ENCODE measurements at regions not wholly inside any gene's neighbourhood (a gene's known extent, or its start where the extent isn't known, plus 50 kb on each side); places are given as distances from the start of the nearest gene placed in this dataset.

- no peak for DNase-seq
- TF ChIP-seq POLR2A (IDR thresholded peaks at IDR 0.05) (no peak), CTCF (IDR thresholded peaks at IDR 0.05) (no peak)
These were observed 266.6 kb upstream of the TANK start for GRCh38 chr2:160893581-160893980.

GRCh38 chr2:160898581-160899307 lies 261.5 kb upstream of the TANK start:
- WGBS, 4 donors, result 66 to 81% (median 71%) methylated on average over 6 of the region's 6 CpGs
- TF ChIP-seq POLR2A (IDR thresholded peaks at IDR 0.05), result no peak
- no peak for TF ChIP-seq CTCF (IDR thresholded peaks at IDR 0.05)
- H3K36me3 ChIP-seq (replicated peaks in 1 of 2), result no peaks in the 10 kb centered on the region

More at GRCh38 chr2:160893581-160893980, 266.6 kb upstream of the TANK start:
- no peaks in the 10 kb centered on the region for H3K4me1 ChIP-seq (replicated peaks in 1 of 2)
- WGBS, 4 donors, result 82 to 94% (median 90%) methylated on average over 2 to 8 of the region's 8 CpGs
- H3K36me3 ChIP-seq (replicated peaks in 1 of 2), result no peaks in the 10 kb centered on the region
- H3K27me3 ChIP-seq, result no peaks in the 10 kb centered on the region
- H3K4me3 ChIP-seq, result no peak overlapping the region
- no peak overlapping the region for H3K27ac ChIP-seq
- intact Hi-C loops (cut with DNase I), result no loop called here
- H3K9me3 ChIP-seq (replicated peaks in 1 of 3), result no peaks in the 10 kb centered on the region

GRCh38 chr2:160901613-160902012 lies 258.6 kb upstream of the TANK start:
- Histone ChIP-seq H3K27me3 (no peaks in the 10 kb centered on the region), H3K4me3 (no peak overlapping the region), H3K9me3 (replicated peaks in 1 of 3) (no peaks in the 10 kb centered on the region), H3K27ac (no peak overlapping the region), H3K36me3 (replicated peaks in 1 of 2) (no peaks in the 10 kb centered on the region), H3K4me1 (replicated peaks in 1 of 2) (no peaks in the 10 kb centered on the region)
- TF ChIP-seq POLR2A (IDR thresholded peaks at IDR 0.05) (no peak), CTCF (IDR thresholded peaks at IDR 0.05) (no peak)
- DNase-seq, result no peak
- 48 to 65% (median 58%) methylated on average over 4 of the region's 4 CpGs for WGBS, 4 donors
- intact Hi-C loops (cut with DNase I), result no loop called here

More at GRCh38 chr2:160898581-160899307, 261.5 kb upstream of the TANK start:
- DNase-seq, result no peak
- Histone ChIP-seq H3K9me3 (replicated peaks in 1 of 3) (no peaks in the 10 kb centered on the region), H3K27me3 (no peaks in the 10 kb centered on the region), H3K27ac (no peak overlapping the region), H3K4me1 (replicated peaks in 1 of 2) (no peaks in the 10 kb centered on the region), H3K4me3 (no peak overlapping the region)
- intact Hi-C loops (cut with DNase I), result no loop called here

GRCh38 chr2:160905862-160906261 lies 254.4 kb upstream of the TANK start:
- TF ChIP-seq POLR2A (IDR thresholded peaks at IDR 0.05) (no peak), CTCF (IDR thresholded peaks at IDR 0.05) (no peak)
- intact Hi-C loops (cut with DNase I), result no loop called here
- Histone ChIP-seq H3K4me1 (replicated peaks in 1 of 2) (no peaks in the 10 kb centered on the region), H3K36me3 (replicated peaks in 1 of 2) (no peaks in the 10 kb centered on the region), H3K9me3 (replicated peaks in 1 of 3) (no peaks in the 10 kb centered on the region), H3K27ac (no peak overlapping the region), H3K4me3 (no peak overlapping the region), H3K27me3 (no peaks in the 10 kb centered on the region)
- DNase-seq, result no peak
- 88 to 93% (median 92%) methylated on average over 2 of the region's 2 CpGs for WGBS, 4 donors
